OCI-LY3 (cell line): ENCODE measurements at regions not wholly inside any gene's neighbourhood (a gene's known extent, or its start where the extent isn't known, plus 50 kb on each side); places are given as distances from the start of the nearest gene placed in this dataset.

Experiments used
- H2AFZ ChIP-seq: fragments of 200-600, 300-600 bp; shearing (Covaris generic); 2 replicates; pipeline ENCODE4 v1.6.0; 2014; ENCODE audit warnings: antibody characterized with exemption, low read depth, low read length
- H3K27ac ChIP-seq: fragments of 200-600, 300-600 bp; sonication (generic); 2 replicates; pipeline ENCODE4 v1.5.1; 2014; ENCODE audit warnings: mild to moderate bottlenecking, low read length, moderate library complexity, mixed read lengths
- H3K27me3 ChIP-seq: fragments of 200-600, 300-600 bp; sonication (generic); 2 replicates; pipeline ENCODE4 v1.6.1; 2014; ENCODE audit warnings: low read depth, low read length, mixed read lengths
- H3K36me3 ChIP-seq: fragments of 200-600, 300-600 bp; sonication (generic); replicated peaks from 2 replicates; pipeline ENCODE3; 2014; ENCODE audit warnings: low read depth, low read length, mixed read lengths
- H3K4me1 ChIP-seq: fragments of 300-600, 200-600 bp; sonication (generic); 2 replicates; pipeline ENCODE4 v1.6.1; 2014; ENCODE audit warnings: low read length, mixed read lengths
- H3K4me2 ChIP-seq: fragments of 200-600, 300-600 bp; sonication (generic); 2 replicates; pipeline ENCODE4 v1.6.1; 2014; ENCODE audit warnings: low read length, mixed read lengths
- H3K4me3 ChIP-seq: fragments of 300-600, 200-600 bp; sonication (generic); 2 replicates; pipeline ENCODE4 v1.5.1; 2014; ENCODE audit warnings: antibody characterized with exemption, mild to moderate bottlenecking, low read length, moderate library complexity
- H3K79me2 ChIP-seq: fragments of 300-600, 200-600 bp; shearing (Covaris generic); 2 replicates; pipeline ENCODE4 v1.6.1; 2014; ENCODE audit warnings: mild to moderate bottlenecking, low read length, mixed read lengths
- H3K9ac ChIP-seq: fragments of 300-600, 200-600 bp; shearing (Covaris generic); 2 replicates; pipeline ENCODE4 v1.6.0; 2014; ENCODE audit warnings: mild to moderate bottlenecking, low read length, moderate library complexity
- H3K9me3 ChIP-seq: fragments of 200-600, 300-600 bp; shearing (Covaris generic); 2 replicates; pipeline ENCODE4 v1.6.1; 2014; ENCODE audit warnings: low read length, mixed read lengths; ENCODE audit not compliant: insufficient read depth
- H4K20me1 ChIP-seq: fragments of 200-600, 300-600 bp; sonication (generic); 2 replicates; pipeline ENCODE4 v1.6.1; 2016; ENCODE audit warnings: low read length, mixed read lengths; ENCODE audit not compliant: insufficient read depth
- CTCF ChIP-seq: fragments of 200-600, 300-600 bp; sonication (generic); IDR thresholded peaks from 2 replicates; pipeline ENCODE4 v1.5.1; 2014; ENCODE audit warnings: antibody characterized with exemption, low read length, low read depth
- EZH2phosphoT487 ChIP-seq: fragments of 200-600 bp; shearing (Covaris generic); IDR thresholded peaks from 2 replicates; pipeline ENCODE4 v1.6.1; 2018; ENCODE audit warnings: antibody characterized with exemption, mixed run types, low read depth

GRCh38 chr9:88216126-88216995 is 78.1 kb upstream of the SPATA31C2 start:
- Histone ChIP-seq H3K27me3 (no peaks in the 10 kb centered on the region), H3K9ac (no peak overlapping the region), H3K36me3 (no peaks in the 10 kb centered on the region), H3K9me3 (no peaks in the 10 kb centered on the region), H4K20me1 (no peaks in the 10 kb centered on the region), H3K4me3 (no peak overlapping the region), H3K4me1 (no peaks in the 10 kb centered on the region), H3K27ac (no peak overlapping the region), H2AFZ (no peak overlapping the region), H3K79me2 (no peaks in the 10 kb centered on the region), H3K4me2 (no peak overlapping the region)
- no peak for TF ChIP-seq CTCF

GRCh38 chr9:88215196-88216125 is 77.2 kb upstream of the SPATA31C2 start:
- Histone ChIP-seq H3K27me3 (no peaks in the 10 kb centered on the region), H3K4me1 (no peaks in the 10 kb centered on the region), H3K36me3 (no peaks in the 10 kb centered on the region), H2AFZ (no peak overlapping the region), H3K79me2 (no peaks in the 10 kb centered on the region), H3K4me3 (no peak overlapping the region), H3K9ac (no peak overlapping the region), H4K20me1 (no peaks in the 10 kb centered on the region), H3K9me3 (no peaks in the 10 kb centered on the region), H3K27ac (no peak overlapping the region), H3K4me2 (no peak overlapping the region)
- TF ChIP-seq CTCF (no peak), EZH2phosphoT487 (no peak)

GRCh38 chr9:88202321-88202720 is 64.0 kb upstream of the SPATA31C2 start:
- Histone ChIP-seq H2AFZ (no peak overlapping the region), H3K9ac (no peak overlapping the region), H3K27me3 (no peaks in the 10 kb centered on the region), H3K4me3 (no peak overlapping the region), H3K9me3 (no peaks in the 10 kb centered on the region), H4K20me1 (no peaks in the 10 kb centered on the region), H3K79me2 (no peaks in the 10 kb centered on the region), H3K27ac (no peak overlapping the region), H3K4me2 (no peak overlapping the region), H3K4me1 (no peaks in the 10 kb centered on the region), H3K36me3 (no peaks in the 10 kb centered on the region)
- TF ChIP-seq EZH2phosphoT487 (no peak), CTCF (no peak)

- H3K4me1 ChIP-seq, result no peaks in the 10 kb centered on the region
- H3K4me2 ChIP-seq, result 0 out of 2 replicates have a peak overlapping the region, but pooled peaks have one; percentile 18
- no peak overlapping the region for H3K4me3 ChIP-seq
- H2AFZ ChIP-seq, result no peak overlapping the region
- H3K79me2 ChIP-seq, result no peaks in the 10 kb centered on the region
- H3K27ac ChIP-seq, result no peak overlapping the region
- H4K20me1 ChIP-seq, result no peaks in the 10 kb centered on the region
- no peaks in the 10 kb centered on the region for H3K36me3 ChIP-seq
- no peaks in the 10 kb centered on the region for H3K27me3 ChIP-seq
- no peak overlapping the region for H3K9ac ChIP-seq
- no peak for TF ChIP-seq EZH2phosphoT487
- no peak for TF ChIP-seq CTCF
- no peaks in the 10 kb centered on the region for H3K9me3 ChIP-seq
Measured at GRCh38 chr9:88198341-88198807, 60.1 kb upstream of the SPATA31C2 start.
